Kidney (tissue), 13 donors: ENCODE measurements at regions not wholly inside any gene's neighbourhood (a gene's known extent, or its start where the extent isn't known, plus 50 kb on each side); places are given as distances from the start of the nearest gene placed in this dataset.

Source experiments
- DNase-seq, 5 donors: peaks; one replicate each; pipeline ENCODE4 v3.0.0-alpha.2; 2013 to 2020
- FAIRE-seq: peaks from 2 replicates; lab custom pipeline; 2012; peaks lifted over from hg19 to GRCh38; lab: Jason Lieb, UNC
- H3K27ac ChIP-seq, 2 donors: one replicate each; pipeline ENCODE4 v1.7.0; 2013; ENCODE audit warnings: low read depth in 2 of 2, low read length in 2 of 2, inconsistent platforms in 1 of 2
- H3K27me3 ChIP-seq: one replicate; pipeline ENCODE4 v1.7.1; 2013; ENCODE audit warnings: low read length, inconsistent platforms; ENCODE audit not compliant: control insufficient read depth, insufficient read depth
- H3K36me3 ChIP-seq, 3 donors: one replicate each; pipeline versions ENCODE4 v1.7.0 to v1.7.1; 2013; ENCODE audit warnings: low read length in 3 of 3, control low read depth in 1 of 3, inconsistent platforms in 1 of 3; ENCODE audit not compliant: insufficient read depth in 3 of 3, control insufficient read depth in 2 of 3
- H3K4me1 ChIP-seq, 3 donors: one replicate each; pipeline versions ENCODE4 v1.7.0 to v1.7.1; 2013; ENCODE audit warnings: low read length in 3 of 3, inconsistent platforms in 1 of 3, low read depth in 1 of 3; ENCODE audit not compliant: control insufficient read depth in 2 of 3, insufficient read depth in 2 of 3
- H3K4me3 ChIP-seq, 3 donors: one replicate each; pipeline versions ENCODE4 v1.7.0 to v1.8.1; 2013; ENCODE audit warnings: low read length in 3 of 3, control low read depth in 1 of 3, inconsistent platforms in 1 of 3
- H3K9ac ChIP-seq, 3 donors: one replicate each; pipeline versions ENCODE4 v1.7.0 to v1.7.1; 2013; ENCODE audit warnings: low read length in 3 of 3, control low read depth in 1 of 3, inconsistent platforms in 1 of 3
- H3K9me3 ChIP-seq, 3 donors: one replicate each; pipeline versions ENCODE4 v1.7.0 to v1.7.1; 2013; ENCODE audit warnings: low read length in 3 of 3, control low read depth in 1 of 3, inconsistent platforms in 1 of 3; ENCODE audit not compliant: control insufficient read depth in 2 of 3, insufficient read depth in 1 of 3
- intact Hi-C: fragments of 100-400 bp; cut with DNase I; formaldehyde crosslinking; loops from one replicate; pipeline ENCODE4 v1.11.1; 2022
- TF ChIP-seq, protein P1 (sequence below): IDR thresholded peaks from 3 replicates; pipeline ENCODE4 v1.5.1; 2012; ENCODE audit warnings: mild to moderate bottlenecking, moderate library complexity, borderline replicate concordance; ENCODE audit not compliant: insufficient read depth; ENCODE audit errors: extremely low read depth
- donor health status: control.
- donor health status: control.
- donor health status: control.
- donor health status: control.
- donor health status: control.
- donor health status: DM: yes; HTN: yes; CAD: no.
- donor health status: Normal renal cell carcinoma (clear cell type).

DNA sequence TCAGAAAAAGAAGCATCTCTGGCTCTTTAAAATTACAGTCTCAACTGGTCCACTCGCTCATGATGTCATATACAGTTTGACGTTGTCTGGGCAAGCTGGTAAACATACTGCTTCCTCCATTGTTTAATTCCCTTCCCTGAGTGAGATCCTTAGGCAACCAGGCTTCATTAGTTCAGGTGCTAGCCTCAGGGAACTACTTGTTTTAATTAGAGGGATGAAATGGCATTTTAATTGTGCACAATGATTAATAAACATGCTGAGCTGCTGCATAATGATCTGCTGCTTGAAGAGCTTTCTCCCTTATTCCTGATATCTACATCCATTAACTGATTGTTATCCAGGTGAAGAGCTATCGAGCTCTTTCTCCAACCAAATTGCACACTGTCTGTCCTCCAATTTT is 195.6 kb upstream of the ETAA1 start:
- DNase-seq (no peak), FAIRE-seq (no peak)
- TF ChIP-seq, protein P1, sequence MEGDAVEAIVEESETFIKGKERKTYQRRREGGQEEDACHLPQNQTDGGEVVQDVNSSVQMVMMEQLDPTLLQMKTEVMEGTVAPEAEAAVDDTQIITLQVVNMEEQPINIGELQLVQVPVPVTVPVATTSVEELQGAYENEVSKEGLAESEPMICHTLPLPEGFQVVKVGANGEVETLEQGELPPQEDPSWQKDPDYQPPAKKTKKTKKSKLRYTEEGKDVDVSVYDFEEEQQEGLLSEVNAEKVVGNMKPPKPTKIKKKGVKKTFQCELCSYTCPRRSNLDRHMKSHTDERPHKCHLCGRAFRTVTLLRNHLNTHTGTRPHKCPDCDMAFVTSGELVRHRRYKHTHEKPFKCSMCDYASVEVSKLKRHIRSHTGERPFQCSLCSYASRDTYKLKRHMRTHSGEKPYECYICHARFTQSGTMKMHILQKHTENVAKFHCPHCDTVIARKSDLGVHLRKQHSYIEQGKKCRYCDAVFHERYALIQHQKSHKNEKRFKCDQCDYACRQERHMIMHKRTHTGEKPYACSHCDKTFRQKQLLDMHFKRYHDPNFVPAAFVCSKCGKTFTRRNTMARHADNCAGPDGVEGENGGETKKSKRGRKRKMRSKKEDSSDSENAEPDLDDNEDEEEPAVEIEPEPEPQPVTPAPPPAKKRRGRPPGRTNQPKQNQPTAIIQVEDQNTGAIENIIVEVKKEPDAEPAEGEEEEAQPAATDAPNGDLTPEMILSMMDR, result no peak
- H3K4me3 ChIP-seq, result no peak overlapping the region
- no peaks in the 10 kb centered on the region for H3K4me1 ChIP-seq
- no peaks in the 10 kb centered on the region for H3K9me3 ChIP-seq
- H3K36me3 ChIP-seq, result no peaks in the 10 kb centered on the region
- H3K9ac ChIP-seq, result no peak overlapping the region
- H3K27me3 ChIP-seq, result no peaks in the 10 kb centered on the region
- H3K27ac ChIP-seq, result no peak overlapping the region
- intact Hi-C loops, result no loop called here

DNA sequence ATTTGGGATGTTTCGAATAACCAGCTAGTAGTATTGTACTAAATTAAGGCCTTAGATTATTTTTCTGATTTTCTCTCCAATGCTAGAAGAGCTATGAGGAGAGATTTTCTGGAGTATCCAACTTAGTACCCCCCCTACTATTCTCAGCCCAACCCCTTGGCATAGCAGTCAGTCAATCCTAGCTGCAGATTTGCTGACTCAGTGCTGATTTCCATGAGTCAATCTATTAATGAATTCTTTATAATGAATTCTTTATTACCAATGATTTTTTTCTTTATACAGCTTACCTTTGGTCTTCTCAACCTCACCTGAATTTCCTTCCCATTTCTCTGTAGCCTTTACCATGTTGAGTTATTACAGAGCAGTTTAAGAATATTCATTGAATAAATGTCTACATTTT is 192.8 kb upstream of the ETAA1 start:
- Histone ChIP-seq H3K9ac (no peak overlapping the region), H3K27ac (no peak overlapping the region), H3K4me3 (no peak overlapping the region), H3K36me3 (no peaks in the 10 kb centered on the region), H3K27me3 (no peaks in the 10 kb centered on the region), H3K9me3 (no peaks in the 10 kb centered on the region), H3K4me1 (no peaks in the 10 kb centered on the region)
- FAIRE-seq (no peak), DNase-seq (no peak)
- intact Hi-C loops, result no loop called here
- TF ChIP-seq, protein P1, result no peak

DNA sequence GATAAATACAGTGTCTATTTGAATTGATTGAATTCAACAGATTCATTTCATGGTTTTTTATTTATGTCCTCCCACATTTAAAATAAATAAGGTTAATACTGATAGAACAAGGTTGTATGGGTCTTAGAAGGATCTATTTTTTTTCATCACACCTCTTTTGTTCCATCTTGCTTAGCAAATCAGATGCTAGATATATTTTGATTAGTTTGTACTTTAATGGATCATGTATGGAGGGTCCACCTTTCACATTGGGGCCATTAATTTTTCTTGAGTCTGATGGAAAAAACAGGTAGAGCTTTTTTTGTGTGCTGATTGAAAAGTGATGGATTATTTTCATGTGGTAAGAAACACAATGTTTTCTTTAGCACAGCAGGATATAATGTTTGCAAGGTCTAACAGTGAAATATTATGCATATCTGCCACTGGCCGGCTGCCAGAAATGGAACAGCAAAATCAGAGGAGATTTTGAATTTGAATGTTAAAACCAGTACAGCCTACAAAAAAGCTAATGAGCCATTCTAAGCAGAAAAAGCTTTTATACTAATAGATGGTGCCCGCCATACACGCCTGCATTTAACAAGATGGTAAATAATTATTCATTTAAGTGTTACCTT is 188.1 kb upstream of the ETAA1 start:
- FAIRE-seq (no peak), DNase-seq (peak in 2 of 5 donors; percentile 24 to 35)
- intact Hi-C loops, result no loop called here
- no peak overlapping the region for H3K4me3 ChIP-seq
- no peak overlapping the region for H3K9ac ChIP-seq
- TF ChIP-seq, protein P1, result no peak
- H3K4me1 ChIP-seq, result no peaks in the 10 kb centered on the region
- no peaks in the 10 kb centered on the region for H3K9me3 ChIP-seq
- no peak overlapping the region for H3K27ac ChIP-seq
- no peaks in the 10 kb centered on the region for H3K27me3 ChIP-seq
- H3K36me3 ChIP-seq, result no peaks in the 10 kb centered on the region

DNA sequence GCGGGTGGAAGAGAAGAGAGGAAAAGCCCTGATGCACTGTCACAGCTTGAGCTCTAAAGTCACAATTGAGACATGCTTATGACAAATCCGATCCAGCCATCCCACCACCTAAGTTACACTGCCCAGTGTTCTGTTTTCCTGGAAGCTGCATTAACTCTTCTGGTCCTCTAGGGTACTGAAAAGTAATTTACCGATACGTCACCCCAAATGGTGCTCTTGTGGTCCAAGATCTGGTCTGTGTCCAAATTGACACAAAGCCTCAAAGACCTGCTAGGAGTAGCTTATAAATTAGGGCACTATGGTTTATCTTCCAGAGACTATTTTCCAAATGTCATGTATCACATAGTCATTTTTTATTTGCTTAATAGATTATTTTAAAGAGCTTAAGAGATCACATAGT is 186.7 kb upstream of the ETAA1 start:
- no peak for FAIRE-seq
- intact Hi-C loops, result no loop called here
- H3K4me1 ChIP-seq, result no peaks in the 10 kb centered on the region
- H3K9ac ChIP-seq, result no peak overlapping the region
- no peaks in the 10 kb centered on the region for H3K36me3 ChIP-seq
- H3K27ac ChIP-seq, result no peak overlapping the region
- no peak for DNase-seq
- TF ChIP-seq, protein P1, result no peak
- no peak overlapping the region for H3K4me3 ChIP-seq
- no peaks in the 10 kb centered on the region for H3K27me3 ChIP-seq
- H3K9me3 ChIP-seq, result no peaks in the 10 kb centered on the region
